GM12865 (cell line): ENCODE measurements at regions not wholly inside any gene's neighbourhood (a gene's known extent, or its start where the extent isn't known, plus 50 kb on each side); places are given as distances from the start of the nearest gene placed in this dataset.

Experiments
- DNase-seq: peaks from one replicate; pipeline ENCODE4 v3.0.0; 2010; ENCODE audit warnings: low read depth
- H3K4me3 ChIP-seq: 2 replicates; pipeline ENCODE4 v1.5.1; 2011; ENCODE audit warnings: mild to moderate bottlenecking, low read depth, low read length, control low read depth
- CTCF ChIP-seq: IDR thresholded peaks from 2 replicates; pipeline ENCODE4 v1.5.1; 2011; ENCODE audit warnings: low read length, control low read depth, low read depth, inconsistent platforms; ENCODE audit not compliant: insufficient read depth; ENCODE audit errors: missing control alignments

- no peak overlapping the region for H3K4me3 ChIP-seq
- TF ChIP-seq CTCF = no peak
- no peak for DNase-seq
Measured at GRCh38 chr6:15946701-15947385, 182.0 kb upstream of the MYLIP start.

- no peak for DNase-seq
Measured at GRCh38 chr6:15945593-15946159, 183.2 kb upstream of the MYLIP start.

DNA sequence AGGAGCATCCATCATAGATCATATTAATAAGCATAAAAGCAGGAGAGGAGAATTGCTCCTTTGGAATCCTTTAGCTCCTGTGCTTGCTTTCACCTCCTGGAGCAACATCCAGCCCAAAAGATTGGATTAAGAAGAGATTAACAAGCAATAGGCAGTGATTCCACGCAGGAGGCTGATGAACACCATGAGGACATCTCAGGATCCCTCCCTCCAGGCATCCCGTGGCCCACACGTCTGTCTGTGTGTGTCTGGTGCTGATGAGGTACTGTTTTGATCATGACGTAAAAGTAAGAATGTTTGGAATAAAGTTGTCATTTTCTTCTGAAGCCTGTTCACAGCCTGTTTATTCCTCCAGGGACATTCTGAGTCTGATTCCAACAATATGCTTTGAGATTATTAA is 185.5 kb upstream of the MYLIP start:
- TF ChIP-seq CTCF = no peak
- no peak for DNase-seq
- no peak overlapping the region for H3K4me3 ChIP-seq

More at GRCh38 chr6:15945593-15946159, 183.2 kb upstream of the MYLIP start:
- TF ChIP-seq CTCF = no peak
- no peak overlapping the region for H3K4me3 ChIP-seq

- DNase-seq = peak; percentile 83
- TF ChIP-seq CTCF = no peak
- no peak overlapping the region for H3K4me3 ChIP-seq
Measured at GRCh38 chr6:15941168-15941567, 187.7 kb upstream of the MYLIP start.

- TF ChIP-seq CTCF = no peak
- no peak for DNase-seq
- no peak overlapping the region for H3K4me3 ChIP-seq
Measured at GRCh38 chr6:15938107-15938506, 190.8 kb upstream of the MYLIP start.

- TF ChIP-seq CTCF = no peak
- DNase-seq = no peak
- no peak overlapping the region for H3K4me3 ChIP-seq
Measured at GRCh38 chr6:15937602-15938001, 191.3 kb upstream of the MYLIP start.

GRCh38 chr6:15936503-15936902 is 192.4 kb upstream of the MYLIP start:
- H3K4me3 ChIP-seq = no peak overlapping the region
- DNase-seq = peak; percentile 75
- no peak for TF ChIP-seq CTCF
